MM.1S (cell line): ENCODE measurements at regions not wholly inside any gene's neighbourhood (a gene's known extent, or its start where the extent isn't known, plus 50 kb on each side); places are given as distances from the start of the nearest gene placed in this dataset.

ENCODE experiments used
- EZH2phosphoT487 ChIP-seq: fragments of 300-600 bp; sonication (generic); IDR thresholded peaks from 2 replicates; pipeline ENCODE4 v1.6.1; 2018; ENCODE audit warnings: antibody characterized with exemption, low read length
- TF ChIP-seq, protein P1 (sequence below): fragments of 300-600 bp; sonication (generic); IDR thresholded peaks from 2 replicates; pipeline ENCODE4 v1.5.1; 2016; ENCODE audit warnings: antibody characterized with exemption, low read length, mixed read lengths

DNA sequence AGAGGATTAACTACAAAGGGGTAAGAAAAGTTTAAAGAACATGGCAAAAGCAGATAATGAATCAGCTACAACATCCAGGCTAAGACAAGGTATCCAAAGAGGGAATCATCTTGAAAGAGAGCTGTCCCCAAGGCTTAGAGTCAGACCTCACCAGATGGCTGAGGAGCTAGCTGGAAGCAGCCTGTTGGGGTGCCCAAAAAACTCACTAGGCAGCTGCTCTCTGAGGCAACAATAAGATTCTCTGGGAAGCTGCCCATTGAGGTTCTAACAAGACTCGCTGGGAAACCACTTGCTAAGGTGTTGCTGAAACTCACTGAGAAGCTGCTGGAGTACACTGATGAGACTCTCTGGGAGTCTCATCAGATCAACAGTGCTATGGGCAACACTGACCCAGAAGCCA, 185.2 kb downstream of the CETN3 start:
- TF ChIP-seq, protein P1, sequence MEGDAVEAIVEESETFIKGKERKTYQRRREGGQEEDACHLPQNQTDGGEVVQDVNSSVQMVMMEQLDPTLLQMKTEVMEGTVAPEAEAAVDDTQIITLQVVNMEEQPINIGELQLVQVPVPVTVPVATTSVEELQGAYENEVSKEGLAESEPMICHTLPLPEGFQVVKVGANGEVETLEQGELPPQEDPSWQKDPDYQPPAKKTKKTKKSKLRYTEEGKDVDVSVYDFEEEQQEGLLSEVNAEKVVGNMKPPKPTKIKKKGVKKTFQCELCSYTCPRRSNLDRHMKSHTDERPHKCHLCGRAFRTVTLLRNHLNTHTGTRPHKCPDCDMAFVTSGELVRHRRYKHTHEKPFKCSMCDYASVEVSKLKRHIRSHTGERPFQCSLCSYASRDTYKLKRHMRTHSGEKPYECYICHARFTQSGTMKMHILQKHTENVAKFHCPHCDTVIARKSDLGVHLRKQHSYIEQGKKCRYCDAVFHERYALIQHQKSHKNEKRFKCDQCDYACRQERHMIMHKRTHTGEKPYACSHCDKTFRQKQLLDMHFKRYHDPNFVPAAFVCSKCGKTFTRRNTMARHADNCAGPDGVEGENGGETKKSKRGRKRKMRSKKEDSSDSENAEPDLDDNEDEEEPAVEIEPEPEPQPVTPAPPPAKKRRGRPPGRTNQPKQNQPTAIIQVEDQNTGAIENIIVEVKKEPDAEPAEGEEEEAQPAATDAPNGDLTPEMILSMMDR, result no peak
- TF ChIP-seq EZH2phosphoT487, result no peak
